ENCODE measurements at regions not wholly inside any gene's neighbourhood (a gene's known extent, or its start where the extent isn't known, plus 50 kb on each side); places are given as distances from the start of the nearest gene placed in this dataset.

GRCh38 chr14:34338056-34338455 is 124.0 kb downstream of the SPTSSA start:
- TF ChIP-seq HMGA2 (CRISPR knock-in tag; IDR thresholded peaks at IDR 0.05) (no peak), MXD4 (CRISPR knock-in tag; IDR thresholded peaks at IDR 0.05; ENCODE audit: borderline replicate concordance) (no peak), TP53 (CRISPR knock-in tag; IDR thresholded peaks at IDR 0.05) (no peak), SP1 (CRISPR knock-in tag; conservative IDR thresholded peaks at IDR 0.05) (no peak), CREB1 (CRISPR knock-in tag; IDR thresholded peaks at IDR 0.05) (no peak), SMAD3 (CRISPR knock-in tag; IDR thresholded peaks at IDR 0.05; ENCODE audit: borderline replicate concordance) (no peak), PRRX2 (CRISPR knock-in tag; IDR thresholded peaks at IDR 0.05) (no peak), FOXP1 (CRISPR knock-in tag; IDR thresholded peaks at IDR 0.05; ENCODE audit: borderline replicate concordance) (no peak)
- H3K9me3 Mint-ChIP-seq: peaks cover 29% of the 10 kb centered on the region
- H3K27ac Mint-ChIP-seq: no peak overlapping the region
- no peak for DNase-seq (ENCODE audit: low spot score)
- H3K36me3 Mint-ChIP-seq: peaks cover 18% of the 10 kb centered on the region
- ATAC-seq: no peak
- H3K4me1 Mint-ChIP-seq: no peaks in the 10 kb centered on the region
- CTCF ChIA-PET: no interaction called here
- H3K4me3 Mint-ChIP-seq: no peak overlapping the region
- peaks cover 2% of the 10 kb centered on the region; the same call in 1 of the 2 replicates for H3K27me3 Mint-ChIP-seq (ENCODE audit: low read depth)
- POLR2A ChIA-PET: no interaction called here

- TF ChIP-seq MAX (CRISPR knock-in tag; IDR thresholded peaks at IDR 0.05): no peak
- no peak for TF ChIP-seq ATF2 (CRISPR knock-in tag; IDR thresholded peaks at IDR 0.05; ENCODE audit: borderline replicate concordance, low read depth)
- no peak for TF ChIP-seq CREB1 (CRISPR knock-in tag; IDR thresholded peaks at IDR 0.05)
- TF ChIP-seq STAT6 (CRISPR knock-in tag; conservative IDR thresholded peaks at IDR 0.05; ENCODE audit: low read depth): no peak
- no peak for TF ChIP-seq ZNF232 (CRISPR knock-in tag; IDR thresholded peaks at IDR 0.05)
- no peak for TF ChIP-seq IRF2 (CRISPR knock-in tag; IDR thresholded peaks at IDR 0.05; ENCODE audit: borderline replicate concordance, low read depth)
- no peak for TF ChIP-seq AR (CRISPR knock-in tag; IDR thresholded peaks at IDR 0.05)
- no peak for TF ChIP-seq NR3C1 (CRISPR knock-in tag; conservative IDR thresholded peaks at IDR 0.05; ENCODE audit: low read depth)
- no peak for TF ChIP-seq NFE2L1 (CRISPR knock-in tag; IDR thresholded peaks at IDR 0.05)
- TF ChIP-seq GTF2I (CRISPR knock-in tag; conservative IDR thresholded peaks at IDR 0.05): no peak
- no peak for TF ChIP-seq JAZF1 (CRISPR knock-in tag; IDR thresholded peaks at IDR 0.05)
- no peak for TF ChIP-seq ESRRA (CRISPR knock-in tag; IDR thresholded peaks at IDR 0.05; ENCODE audit: borderline replicate concordance)
- TF ChIP-seq FOXP4 (CRISPR knock-in tag; IDR thresholded peaks at IDR 0.05): no peak
- no peak for TF ChIP-seq E2F1 (CRISPR knock-in tag; IDR thresholded peaks at IDR 0.05)
- no peak for TF ChIP-seq TP53 (CRISPR knock-in tag; IDR thresholded peaks at IDR 0.05)
- no peak for TF ChIP-seq RORB (CRISPR knock-in tag; IDR thresholded peaks at IDR 0.05)
- no peak for TF ChIP-seq ZNF671 (CRISPR knock-in tag; IDR thresholded peaks at IDR 0.05)
- ChIA-PET POLR2A (no interaction called here), CTCF (no interaction called here)
- DNase-seq (ENCODE audit: low spot score): no peak
- Mint-ChIP-seq H3K27ac (no peak overlapping the region), H3K27me3 (ENCODE audit: low read depth) (no peaks in the 10 kb centered on the region; the same call in 1 of the 2 replicates), H3K36me3 (peaks cover 5% of the 10 kb centered on the region), H3K4me1 (peaks cover 11% of the 10 kb centered on the region), H3K9me3 (peaks cover 21% of the 10 kb centered on the region), H3K4me3 (no peak overlapping the region)
- ATAC-seq: no peak
Observed at GRCh38 chr14:34336501-34336900, 125.5 kb downstream of the SPTSSA start.
